Activated CD8-positive, alpha-beta memory T cell treated with anti-CD3 and anti-CD28 coated beads for 4 hours (primary cell): ENCODE measurements at regions not wholly inside any gene's neighbourhood (a gene's known extent, or its start where the extent isn't known, plus 50 kb on each side); places are given as distances from the start of the nearest gene placed in this dataset.

Source experiments
- DNase-seq, 2 donors: peaks; one replicate each; pipeline ENCODE4 v3.0.0-alpha.2; 2020; ENCODE audit warnings: low read depth in 2 of 2

DNA sequence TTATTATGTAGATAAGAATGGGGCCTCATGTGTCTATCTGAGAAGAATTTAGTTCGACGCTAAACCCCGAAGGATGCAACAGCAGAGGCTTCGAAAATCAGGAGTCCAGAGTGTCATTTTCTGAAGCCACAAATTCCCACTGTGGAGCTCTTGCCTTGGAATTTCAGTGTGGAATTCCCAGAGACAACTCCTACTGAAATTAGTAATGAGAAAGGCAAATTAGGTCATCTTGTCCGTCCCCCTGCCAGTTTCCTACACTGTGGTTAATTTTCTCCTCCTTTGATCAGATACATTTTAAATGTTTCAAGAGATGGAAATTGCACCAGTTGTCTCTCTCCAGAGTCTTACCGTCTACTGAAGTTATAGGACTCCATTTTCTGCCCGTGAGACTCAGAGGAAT is 633.6 kb downstream of the BNC2 start:
- no peak for DNase-seq

DNA sequence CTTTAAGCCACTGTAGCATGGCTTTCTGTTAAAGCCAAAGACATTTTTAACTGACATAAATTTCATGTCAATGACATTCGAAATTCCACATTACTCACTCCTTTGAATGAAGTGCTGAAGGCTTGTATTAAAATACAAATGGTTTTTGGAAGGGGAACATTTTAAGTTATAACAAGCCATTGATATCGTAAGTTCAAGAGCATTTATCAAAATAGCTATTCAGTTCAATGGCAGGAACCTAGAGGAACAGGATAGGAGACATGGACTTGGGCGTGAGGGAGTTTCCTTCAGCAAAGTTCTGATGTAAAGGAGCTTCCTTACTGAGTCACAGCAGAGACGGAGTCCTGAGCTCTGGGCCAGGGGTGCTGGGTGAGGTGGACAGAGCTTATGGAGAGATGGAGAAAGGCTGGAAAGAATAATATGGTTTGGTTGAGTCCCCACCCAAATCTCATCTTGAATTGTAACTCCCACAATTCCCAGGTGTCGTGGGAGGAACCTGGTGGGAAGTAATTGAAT is 631.8 kb downstream of the BNC2 start:
- DNase-seq, result no peak

DNA sequence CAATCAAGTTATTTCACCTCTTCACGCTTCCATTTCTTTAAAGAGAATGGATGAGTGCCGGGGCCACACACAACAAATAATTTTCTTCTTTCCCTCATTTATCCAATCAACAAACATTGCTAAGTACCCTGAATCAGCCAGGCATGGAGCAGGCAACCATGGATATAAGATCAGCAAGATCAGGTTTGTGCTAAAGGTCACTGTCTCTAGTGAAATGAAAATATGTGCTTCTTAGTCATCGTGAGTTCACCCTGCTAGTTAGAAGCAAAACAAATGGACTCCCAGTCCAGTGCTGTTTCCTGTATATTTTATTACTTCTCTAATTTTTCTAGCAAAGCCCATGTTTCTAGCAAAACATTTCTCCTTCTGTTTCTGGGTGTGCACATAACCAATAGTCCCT is 629.2 kb downstream of the BNC2 start:
- no peak for DNase-seq

DNA sequence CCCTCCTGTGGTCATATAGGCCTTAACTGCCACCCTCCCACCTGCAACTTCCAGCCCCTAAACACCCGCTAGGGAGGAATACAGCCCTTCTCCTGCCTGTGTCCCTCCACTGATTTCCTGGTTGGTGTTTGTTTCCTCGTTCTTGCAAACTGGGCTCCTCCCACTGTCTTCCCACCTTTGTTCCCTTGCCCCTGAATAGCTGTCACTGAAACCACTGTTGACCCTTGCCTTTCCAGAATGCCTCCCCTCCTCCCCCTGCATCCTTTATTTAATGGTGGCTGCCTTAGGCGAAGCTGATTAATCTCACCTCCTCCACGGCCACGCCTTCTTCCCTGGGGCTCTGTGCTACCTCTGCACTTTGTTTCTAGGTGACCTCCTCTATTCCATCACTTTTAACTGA is 626.7 kb downstream of the BNC2 start:
- DNase-seq, result no peak

DNA sequence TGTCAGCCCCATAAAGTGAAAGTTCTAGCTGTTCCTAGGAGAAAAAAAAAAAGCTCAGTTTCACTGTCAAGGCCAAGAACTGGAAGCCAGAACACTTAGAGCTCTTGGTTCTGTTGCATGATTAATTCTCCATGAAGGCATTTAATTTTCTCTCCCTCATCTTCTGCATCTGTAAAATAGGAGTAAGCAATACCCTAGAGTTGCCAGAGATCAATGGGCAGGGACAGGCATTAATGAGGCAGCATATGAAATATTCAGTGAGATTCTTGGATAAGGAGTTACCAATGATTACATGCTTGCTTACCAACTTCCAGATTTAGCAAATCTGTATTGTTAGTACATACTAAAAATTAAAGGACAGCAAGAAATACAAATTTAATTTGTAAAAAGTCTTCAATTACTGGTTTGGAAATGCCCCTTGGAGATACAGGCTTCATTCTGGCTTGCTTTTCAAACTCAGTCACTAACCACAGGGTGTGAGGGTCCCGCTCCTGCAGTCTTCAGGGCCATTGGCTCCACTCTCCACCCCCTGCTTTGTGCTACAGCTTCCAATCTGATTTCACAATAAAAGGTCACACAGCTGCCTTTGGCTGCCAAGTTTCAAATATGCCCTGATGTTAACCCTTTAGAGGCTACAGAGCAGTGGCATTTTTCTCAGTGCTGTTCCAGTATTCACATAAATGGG is 624.6 kb downstream of the BNC2 start:
- no peak for DNase-seq

DNA sequence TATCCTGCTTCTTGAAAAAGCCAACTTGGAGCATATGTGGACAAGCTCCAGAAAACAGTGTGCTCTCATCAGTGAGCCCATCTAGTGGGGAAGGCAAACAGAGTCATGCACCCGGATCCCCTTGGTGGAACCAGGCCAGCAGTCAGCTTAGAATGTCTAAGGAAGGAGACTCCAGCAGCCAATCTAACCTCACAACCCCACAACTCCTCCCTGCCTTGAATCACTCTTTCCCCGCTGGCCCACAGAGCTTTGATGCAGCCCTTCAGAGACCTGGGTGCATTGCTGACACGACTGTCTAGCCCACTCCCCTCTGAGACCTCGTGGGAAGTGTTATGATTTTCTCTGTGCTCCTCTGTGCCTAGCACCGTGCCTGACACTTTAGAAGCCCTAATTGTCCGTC is 623.7 kb downstream of the BNC2 start:
- no peak for DNase-seq

DNA sequence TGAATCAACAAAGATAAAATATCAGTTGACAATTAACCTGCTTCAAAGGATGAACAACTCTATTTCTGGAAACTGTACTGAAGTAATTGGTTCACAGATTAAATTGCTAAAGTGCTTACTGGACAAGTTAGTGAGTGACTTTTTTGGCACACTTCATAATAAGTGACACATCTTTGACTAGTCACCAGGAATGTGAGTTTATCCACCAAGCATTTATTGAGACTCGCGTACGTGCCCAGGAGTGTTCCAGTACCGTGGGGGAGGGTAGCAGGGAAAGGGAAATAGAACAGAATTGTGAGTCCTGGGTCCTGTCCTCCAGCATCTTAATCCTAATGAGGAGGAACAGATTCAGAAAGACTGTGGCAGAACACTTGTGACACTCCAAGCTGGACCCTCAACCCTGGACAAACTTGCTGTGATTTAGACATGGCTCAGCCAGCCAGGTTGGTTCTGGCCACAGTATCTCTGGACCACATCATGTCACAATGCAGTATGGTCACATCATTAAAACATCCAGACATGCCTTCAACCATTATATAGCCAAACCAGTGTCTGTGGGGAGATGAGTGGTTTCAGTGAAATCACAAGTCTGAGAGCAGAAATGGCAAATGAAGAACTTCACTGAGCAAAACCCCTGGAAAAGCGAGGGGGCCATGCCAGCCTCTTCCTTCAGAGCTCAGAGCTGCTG is 623.1 kb downstream of the BNC2 start:
- no peak for DNase-seq

DNA sequence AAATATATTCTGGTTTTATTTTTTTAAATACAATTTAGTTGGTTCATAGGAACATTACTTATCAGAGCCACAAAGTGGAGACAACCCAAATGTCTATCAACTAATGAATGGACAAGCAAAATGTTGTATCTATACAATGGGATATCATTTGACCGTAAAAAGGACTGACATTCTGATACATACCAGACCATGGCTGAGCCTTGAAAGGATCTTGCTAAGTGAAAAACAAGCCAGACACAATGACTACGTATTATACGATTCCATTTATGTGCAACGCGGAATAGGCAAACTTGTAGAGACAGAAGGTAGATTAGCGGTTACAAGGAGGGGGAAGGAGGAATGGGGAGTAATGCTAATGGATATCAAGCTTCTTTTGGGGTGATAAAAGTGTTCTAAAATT is 621.6 kb downstream of the BNC2 start:
- no peak for DNase-seq

DNA sequence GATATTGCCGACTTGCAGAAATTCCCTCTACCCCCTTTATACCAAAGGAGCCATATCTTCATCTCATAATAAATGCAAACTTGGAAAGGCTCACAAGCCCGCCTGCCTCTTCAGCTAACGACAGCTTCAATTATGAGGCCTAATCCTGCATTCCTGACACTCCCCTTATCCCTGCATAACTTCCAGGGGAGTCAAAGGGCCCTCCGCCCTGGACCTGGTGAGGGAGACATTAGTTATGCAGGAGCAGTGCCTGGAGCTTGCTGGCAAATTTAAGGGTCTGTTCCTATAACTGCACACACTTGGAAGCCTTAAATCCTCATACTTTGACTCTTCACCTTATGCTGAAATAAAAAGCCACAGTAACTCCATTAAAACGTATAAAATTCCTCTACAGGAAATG is 617.9 kb downstream of the BNC2 start:
- DNase-seq, result no peak

DNA sequence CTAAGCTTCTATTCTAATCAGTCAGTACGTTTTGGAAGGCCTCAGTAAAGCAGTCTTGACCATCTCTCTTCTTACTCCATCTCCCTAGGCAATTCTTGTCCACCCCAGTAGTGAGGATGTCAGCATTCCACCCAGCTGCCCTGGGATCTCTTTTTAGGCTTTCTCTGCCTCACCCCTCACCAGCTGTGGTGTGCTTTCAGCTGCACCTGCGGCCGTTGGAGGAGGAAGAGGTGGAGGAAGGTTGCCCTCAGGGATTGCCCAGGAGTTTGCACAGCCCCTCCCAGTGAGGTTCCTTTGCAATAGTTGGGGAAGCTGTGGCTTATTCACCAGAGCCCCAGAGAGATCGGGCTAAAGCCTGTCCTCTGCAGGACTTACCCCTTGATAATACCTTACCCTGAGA is 615.8 kb downstream of the BNC2 start:
- no peak for DNase-seq

DNA sequence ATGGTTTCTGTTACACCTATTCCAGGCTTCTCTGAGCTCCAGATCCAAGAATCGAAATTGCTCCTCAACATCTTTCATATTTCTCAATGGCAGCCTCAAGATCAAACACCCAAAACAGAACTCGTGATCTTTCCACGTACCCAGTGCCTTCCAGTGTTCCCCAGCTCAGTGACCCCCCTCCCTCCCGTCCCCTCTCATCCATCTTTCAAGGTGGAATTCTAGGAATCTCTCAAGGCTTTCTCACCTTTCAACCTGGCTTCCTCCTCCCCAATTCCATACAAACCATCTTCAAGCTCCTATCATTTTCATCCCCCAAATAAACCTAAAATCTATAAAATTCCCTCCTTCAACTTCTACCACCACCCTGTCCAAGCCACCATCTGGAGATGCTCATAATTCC is 615.3 kb downstream of the BNC2 start:
- no peak for DNase-seq

DNA sequence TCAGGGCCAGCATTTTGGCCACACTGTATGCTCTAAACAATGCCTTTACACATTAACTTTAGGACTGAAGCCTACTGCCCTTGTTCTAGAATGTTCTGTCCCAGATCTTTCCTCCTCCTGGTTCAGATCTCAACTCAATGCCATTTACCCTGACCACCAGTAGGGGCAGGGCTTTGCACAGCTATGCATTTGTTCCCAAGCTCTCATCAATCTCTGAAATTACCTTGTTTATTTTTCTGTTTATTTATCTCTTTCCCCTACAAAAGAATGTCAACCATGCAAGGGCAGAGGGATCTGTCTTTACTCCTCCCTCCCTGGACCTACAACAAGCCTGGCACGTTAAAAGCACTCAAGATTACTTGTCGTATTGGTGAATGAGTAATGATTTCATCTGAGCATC is 612.9 kb downstream of the BNC2 start:
- DNase-seq, result no peak

DNA sequence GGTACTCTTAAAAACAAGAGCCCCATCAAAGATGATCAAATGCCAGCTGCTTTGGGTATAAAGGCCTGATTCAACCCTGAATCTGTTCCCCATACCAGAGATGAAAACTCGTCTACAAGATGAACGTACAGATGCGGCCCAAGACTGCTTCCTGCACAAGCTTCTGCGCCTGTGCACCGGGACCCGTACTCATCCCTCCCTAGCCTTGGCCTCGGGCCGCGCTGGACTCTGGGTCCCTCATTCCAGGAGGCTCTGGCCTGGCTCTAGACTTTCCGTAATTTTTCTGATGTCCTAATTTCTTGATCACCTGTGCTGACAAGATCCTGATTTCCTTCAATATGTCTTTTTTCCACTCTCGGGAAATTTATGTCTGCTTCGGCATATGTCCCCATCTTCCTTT is 612.3 kb downstream of the BNC2 start:
- no peak for DNase-seq

DNA sequence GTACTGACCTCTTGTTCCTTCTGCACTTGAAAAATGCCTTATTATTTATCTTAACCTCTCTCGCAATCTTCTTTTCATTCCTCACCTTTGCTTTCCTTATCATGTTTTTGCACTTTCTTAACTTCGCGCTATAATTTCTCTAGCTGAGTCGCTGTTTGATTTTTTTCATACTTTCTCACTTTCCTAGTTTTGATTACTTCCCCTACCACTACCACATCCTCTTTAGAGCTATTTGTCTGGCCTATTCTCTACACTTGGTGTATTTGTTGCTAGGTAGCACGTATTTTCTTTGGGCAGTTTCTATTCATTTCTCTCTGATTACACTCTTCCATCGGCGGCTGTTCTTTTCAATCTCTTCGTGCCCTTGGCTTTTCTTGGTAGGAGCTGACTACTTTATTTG is 611.8 kb downstream of the BNC2 start:
- no peak for DNase-seq

DNA sequence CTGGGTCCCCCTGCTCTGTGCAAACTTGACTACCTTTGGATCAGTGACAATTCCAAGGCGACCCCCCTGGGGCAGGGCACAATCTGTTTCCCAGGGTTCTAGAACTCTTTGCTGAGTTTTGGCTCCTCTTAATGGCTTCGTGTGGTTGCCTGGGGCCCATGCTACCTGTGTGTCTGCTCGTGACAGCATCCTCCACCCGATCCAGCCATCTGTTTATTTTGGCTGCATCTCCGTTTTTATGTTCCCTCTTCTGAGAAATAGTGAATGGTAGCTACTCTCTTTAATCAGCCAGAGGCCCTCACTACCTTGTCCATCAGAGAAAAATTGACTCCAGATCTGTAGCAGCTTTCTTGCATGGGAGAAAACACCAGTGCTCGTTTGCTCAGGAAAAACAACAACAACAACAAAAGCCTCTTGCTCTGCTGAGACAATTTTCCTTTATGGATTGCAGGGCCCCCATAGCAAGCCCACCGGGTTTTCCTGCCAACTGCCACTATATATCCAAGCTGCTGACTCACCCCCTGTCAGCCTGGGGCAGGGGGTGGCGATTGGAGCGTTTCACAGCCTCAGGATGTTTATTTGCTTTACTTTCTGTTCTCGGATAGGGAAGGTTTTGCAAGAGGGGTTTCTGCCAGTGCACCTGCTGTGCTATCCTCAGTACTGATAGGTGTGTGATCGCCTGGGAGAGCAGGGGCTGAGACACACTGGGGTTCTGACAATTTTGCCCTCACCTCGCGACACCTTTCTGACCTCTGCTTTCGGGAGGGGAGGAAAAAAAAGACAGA is 607.8 kb downstream of the BNC2 start:
- DNase-seq, result no peak

DNA sequence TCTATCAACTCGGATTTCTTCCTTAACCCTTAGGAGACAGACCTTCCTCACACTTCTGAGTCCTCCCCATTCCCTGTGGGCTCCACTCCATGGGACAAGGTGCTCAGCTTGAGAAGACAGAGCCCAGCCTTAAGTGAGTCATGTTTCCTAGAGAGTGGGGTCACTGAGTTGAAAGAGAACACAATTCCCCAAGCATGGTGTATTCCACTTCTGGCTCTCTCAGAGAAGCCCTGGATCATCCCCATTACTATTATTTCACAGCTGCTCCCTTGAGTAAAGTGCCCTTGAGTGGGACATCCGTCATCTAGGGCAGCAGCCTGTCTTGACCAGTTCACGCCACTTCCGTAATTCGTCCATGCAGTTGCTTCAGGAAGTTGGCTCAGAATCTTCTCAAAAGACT is 604.8 kb downstream of the BNC2 start:
- no peak for DNase-seq

DNA sequence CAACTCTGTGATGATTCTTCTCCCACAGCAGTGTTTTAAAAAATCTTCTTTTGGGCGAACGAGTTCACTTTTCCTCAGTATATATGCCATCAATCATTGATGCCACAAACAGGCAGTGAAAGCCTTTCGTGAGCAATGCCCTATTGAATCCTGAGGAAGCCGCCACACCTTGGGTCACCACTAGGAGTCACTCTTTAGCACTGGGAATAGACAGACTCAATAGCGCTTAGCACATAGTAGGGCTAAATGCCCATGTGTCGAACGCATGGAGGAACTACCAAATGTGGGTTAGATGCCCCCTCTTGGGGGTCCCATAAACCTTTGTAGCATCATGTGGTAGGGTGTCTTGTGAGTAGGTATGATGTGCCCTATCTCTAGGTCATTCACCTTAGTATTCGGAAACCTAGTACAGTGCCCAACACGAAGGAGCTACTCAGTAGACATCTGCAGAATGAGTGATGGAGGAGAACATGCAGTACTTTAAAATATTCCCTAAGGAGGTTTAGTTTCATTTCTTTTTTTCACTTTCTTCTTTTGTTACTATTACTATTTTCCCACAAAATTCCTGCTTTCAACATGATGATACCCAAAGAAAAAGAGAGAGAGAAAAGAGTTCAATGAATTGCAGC is 603.7 kb downstream of the BNC2 start:
- DNase-seq, result no peak

DNA sequence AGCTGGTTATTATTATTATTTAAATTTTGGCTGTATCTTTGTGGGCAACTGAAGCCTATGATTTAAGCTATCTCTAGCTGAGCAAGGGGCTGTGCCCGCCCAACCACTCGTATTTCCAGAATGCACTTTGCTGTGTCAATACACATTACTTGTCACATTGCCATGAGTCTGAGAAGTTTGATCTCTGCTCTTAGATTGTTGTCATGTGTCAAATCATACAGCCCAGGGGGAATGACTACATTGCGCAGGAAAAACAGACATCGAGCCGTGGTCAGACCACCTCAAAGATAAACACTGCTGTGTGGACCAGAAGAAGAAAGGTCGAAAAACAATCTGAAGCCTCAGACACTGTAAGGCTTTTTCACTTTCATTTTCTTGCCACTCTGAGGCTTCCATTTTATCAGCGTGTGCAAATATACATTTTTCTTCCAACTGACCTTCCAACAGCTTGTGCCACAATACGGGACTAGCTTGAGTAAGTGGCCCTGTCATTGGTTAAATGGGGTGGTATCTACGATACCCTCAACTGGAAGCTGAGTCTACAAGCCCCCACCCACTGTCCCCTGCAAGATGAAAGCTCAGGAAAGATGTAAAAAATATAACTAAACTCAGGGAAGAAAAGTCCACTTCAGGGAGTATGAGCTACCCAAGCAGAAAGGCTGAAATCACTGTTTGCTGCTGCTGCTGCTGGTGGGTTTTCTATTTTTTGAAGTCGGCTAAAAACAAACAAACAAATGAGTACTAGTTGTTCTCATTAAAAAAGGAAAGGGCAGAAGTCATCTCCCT is 603.0 kb downstream of the BNC2 start:
- no peak for DNase-seq

DNA sequence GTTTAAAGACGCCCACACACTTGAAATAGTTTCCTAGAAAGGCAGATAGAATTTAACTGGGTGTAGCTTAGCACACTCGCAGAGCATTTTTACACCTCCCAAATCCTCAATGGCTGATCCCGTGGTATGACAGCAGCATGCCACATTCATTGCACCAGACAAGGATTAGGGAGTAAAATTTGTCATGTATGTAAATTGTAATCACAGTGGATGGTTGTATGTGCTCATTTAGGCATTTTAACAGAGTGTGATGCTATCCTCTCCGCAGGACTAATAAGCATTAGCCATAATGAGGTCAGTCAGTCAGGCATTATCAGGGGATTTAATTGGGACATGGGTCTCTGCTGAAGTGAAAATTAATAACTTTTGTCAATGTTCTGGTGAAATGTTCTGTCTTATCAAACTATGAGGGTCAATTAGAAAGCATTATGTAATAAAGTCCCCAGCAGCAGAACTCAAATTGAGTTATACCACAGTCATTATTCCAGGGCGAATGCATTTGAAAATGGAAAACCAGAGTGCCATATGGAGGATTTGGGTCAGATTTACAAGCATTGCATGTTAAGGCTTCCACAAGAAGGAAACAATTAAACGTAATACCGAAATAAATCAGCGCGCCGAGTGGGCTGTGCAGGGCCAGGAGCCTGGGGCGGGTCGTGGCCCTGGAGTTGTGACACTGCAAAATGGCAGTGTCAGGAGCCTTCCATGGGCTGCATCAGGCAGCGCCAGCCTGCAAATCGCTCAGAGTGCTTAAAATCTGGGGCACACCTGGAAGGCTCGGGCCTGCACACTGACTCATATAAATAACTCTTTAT is 602.2 kb downstream of the BNC2 start:
- DNase-seq, result no peak

DNA sequence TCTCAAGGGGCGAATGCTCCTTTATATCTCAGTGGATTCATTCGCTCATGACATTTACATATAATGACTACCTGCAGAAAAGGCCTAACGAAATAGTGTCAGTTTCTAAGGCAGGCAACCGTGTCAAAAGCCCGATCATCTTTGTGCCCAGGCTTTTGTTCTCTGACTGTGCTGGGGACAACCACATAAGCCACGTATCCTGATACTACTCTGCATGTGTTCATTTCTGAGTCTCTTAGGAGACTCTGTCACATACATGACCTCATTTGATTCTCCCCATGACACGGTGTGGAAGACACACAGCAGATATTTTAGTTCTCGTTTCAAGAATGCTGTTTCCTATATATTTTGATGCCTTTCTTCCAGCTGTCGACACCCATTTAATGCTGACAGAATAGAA is 598.5 kb downstream of the BNC2 start:
- no peak for DNase-seq

DNA sequence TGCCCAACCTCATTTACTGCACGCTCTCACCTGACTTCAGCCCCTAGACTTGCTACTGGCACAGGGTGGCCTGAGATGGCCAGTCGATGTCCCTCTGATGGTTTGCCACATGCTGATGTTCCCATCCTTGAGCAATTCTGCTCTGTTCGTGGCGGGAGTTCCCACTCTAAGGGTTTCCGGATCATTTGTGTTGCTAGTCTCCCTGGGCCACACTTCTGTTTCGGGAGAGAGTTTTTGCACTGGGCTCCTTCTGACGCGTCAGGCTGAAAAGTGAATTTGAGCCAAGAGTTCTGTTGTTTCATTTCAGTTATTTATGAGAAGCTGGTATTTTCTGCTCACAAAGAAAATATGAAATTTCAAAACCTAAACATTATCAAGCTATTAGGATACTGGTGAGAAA is 597.7 kb downstream of the BNC2 start:
- no peak for DNase-seq
